AG04450 (cell line): ENCODE measurements at regions not wholly inside any gene's neighbourhood (a gene's known extent, or its start where the extent isn't known, plus 50 kb on each side); places are given as distances from the start of the nearest gene placed in this dataset. TPM values are rescaled to one million over a fixed set of nuclear protein-coding genes. Genes with fewer than 3 reads are reported as not detected.

Experiments
- CTCF ChIA-PET: fragments of 300-600, 350-600 bp; formaldehyde crosslinking; extraction: SDS; loops from one replicate; lab custom pipeline; 2022; ENCODE audit warnings: antibody characterized with exemption, inconsistent platforms; lab: Charles Lee
- POLR2A ChIA-PET: fragments of 350-600 bp; formaldehyde crosslinking; extraction: SDS; loops from one replicate; lab custom pipeline; 2021; ENCODE audit warnings: antibody characterized with exemption, inconsistent platforms; lab: Yijun Ruan, JAX
- DNase-seq: peaks from one replicate; pipeline ENCODE4 v3.0.0-alpha.2; 2011; ENCODE audit warnings: low read depth, low spot score
- H3K27ac ChIP-seq: one replicate; pipeline ENCODE4 v1.5.1; 2012; ENCODE audit warnings: low read depth, low read length, control low read depth
- H3K27me3 ChIP-seq: one replicate; pipeline ENCODE4 v1.6.0; 2012; ENCODE audit warnings: low read length; ENCODE audit not compliant: control insufficient read depth, insufficient read depth
- H3K4me3 ChIP-seq: 2 replicates; pipeline ENCODE4 v1.5.1; 2011; ENCODE audit warnings: mild to moderate bottlenecking, low read depth, low read length, control low read depth
- H3K9me3 ChIP-seq: 2 replicates; pipeline ENCODE4 v1.5.1; 2012; ENCODE audit warnings: low read length; ENCODE audit not compliant: control insufficient read depth, insufficient read depth
- CTCF ChIP-seq: IDR thresholded peaks from 2 replicates; pipeline ENCODE4 v1.5.1; 2011; ENCODE audit warnings: low read depth, low read length, control low read depth, inconsistent platforms
- small RNA-seq: library from RNA; depleted of rRNA; stranded (forward); fragments of <200 nt; gene quantifications from one replicate; pipeline ENCODE3, GENCODE V24; 2012; ENCODE audit warnings: low read depth; ENCODE audit not compliant: insufficient read length

- POLR2A ChIA-PET = no interaction called here
- CTCF ChIA-PET = no interaction called here
Measured at GRCh38 chr6:19781269-19781668, 55.9 kb upstream of the ID4 start.

GRCh38 chr6:19782588-19782987, 54.6 kb upstream of the ID4 start:
- CTCF ChIA-PET = no interaction called here
- H3K9me3 ChIP-seq = no peaks in the 10 kb centered on the region
- TF ChIP-seq CTCF = no peak
- POLR2A ChIA-PET = no interaction called here
- H3K27ac ChIP-seq = no peak overlapping the region
- no peak for DNase-seq
- H3K27me3 ChIP-seq = no peaks in the 10 kb centered on the region
- no peak overlapping the region for H3K4me3 ChIP-seq

More at GRCh38 chr6:19781269-19781668, 55.9 kb upstream of the ID4 start:
- DNase-seq = no peak
- TF ChIP-seq CTCF = no peak
- Histone ChIP-seq H3K4me3 (no peak overlapping the region), H3K27me3 (no peaks in the 10 kb centered on the region), H3K27ac (no peak overlapping the region), H3K9me3 (no peaks in the 10 kb centered on the region)

Small RNA genes in the stretch of these regions (small RNA-seq; reads per million reads assigned to genes)
- not detected for gene MIR548A1
- gene RNA5SP205 = not detected
- not detected for gene RNU6-801P
